ENCODE measurements at regions not wholly inside any gene's neighbourhood (a gene's known extent, or its start where the extent isn't known, plus 50 kb on each side); places are given as distances from the start of the nearest gene placed in this dataset.

GRCh38 chr4:126385954-126386353 is 1071.2 kb downstream of the FAT4 start:
- H3K4me1 ChIP-seq (ENCODE audit: control insufficient read depth, insufficient read depth, low read length): no peaks in the 10 kb centered on the region
- BruUV-seq (replicated peaks): no TSS peak
- H3K4me2 ChIP-seq (ENCODE audit: control insufficient read depth, insufficient read depth): no peak overlapping the region
- no peak overlapping the region for H3K9ac ChIP-seq (ENCODE audit: control insufficient read depth, insufficient read depth, low read length)
- no peaks in the 10 kb centered on the region for H3K36me3 ChIP-seq (ENCODE audit: control insufficient read depth in 2 of 2, insufficient read depth in 2 of 2, low read length in 1 of 2)
- H4K20me1 ChIP-seq (ENCODE audit: control insufficient read depth, insufficient read depth): no peaks in the 10 kb centered on the region
- ChIA-PET SMC1A (ENCODE audit: uncharacterized antibody, unreplicated experiment) (no interaction called here), RAD21 (ENCODE audit: unreplicated experiment) (no interaction called here), CTCF (interaction anchor here (0.8 kb wide), 1 partner anchor 553 kb away, joined by 3 read pairs; no protein-coding TSS in a partner anchor), POLR2A (no interaction called here)
- DNase-seq (ENCODE audit: low read depth, low spot score) (no peak), FAIRE-seq (no peak), ATAC-seq (no peak)
- H3K4me3 ChIP-seq: no peak overlapping the region
- H2AFZ ChIP-seq (ENCODE audit: control insufficient read depth, low read depth, low read length): no peak overlapping the region
- in situ Hi-C loops (cut with MboI) (no loop called here), intact Hi-C loops (cut with micrococcal nuclease; ENCODE audit: unreplicated experiment) (no loop called here)
- H3K9me3 ChIP-seq (replicated peaks; ENCODE audit: control insufficient read depth, insufficient read depth, low read length): no peaks in the 10 kb centered on the region
- H3K79me2 ChIP-seq (ENCODE audit: control insufficient read depth, insufficient read depth, low read length): no peaks in the 10 kb centered on the region
- no peak overlapping the region for H3K27ac ChIP-seq (ENCODE audit: control insufficient read depth, insufficient read depth)
- H3K27me3 ChIP-seq (replicated peaks in 1 of 2; ENCODE audit: control insufficient read depth in 2 of 2, insufficient read depth in 2 of 2, low read length in 1 of 2): no peaks in the 10 kb centered on the region
- TF ChIP-seq ASH2L (IDR thresholded peaks at IDR 0.05; ENCODE audit: borderline replicate concordance, low read depth) (no peak), MTA2 (IDR thresholded peaks at IDR 0.05; ENCODE audit: low read depth) (no peak), NFYA (IDR thresholded peaks at IDR 0.05; ENCODE audit: borderline replicate concordance, low read depth, low read length) (no peak), RCOR1 (conservative IDR thresholded peaks at IDR 0.05; ENCODE audit: low read depth, low read length) (no peak), EP300 (IDR thresholded peaks at IDR 0.05; ENCODE audit: borderline replicate concordance in 1 of 2, control insufficient read depth in 1 of 2, low read depth in 2 of 2, low read length in 2 of 2) (no peak), PRDM15 (CRISPR knock-in tag; IDR thresholded peaks at IDR 0.05) (no peak), CEBPB (IDR thresholded peaks at IDR 0.05; ENCODE audit: borderline replicate concordance in 1 of 2, low read depth in 2 of 2, low read length in 2 of 2) (no peak), NFXL1 (IDR thresholded peaks at IDR 0.05; ENCODE audit: borderline replicate concordance) (no peak), IKZF2 (IDR thresholded peaks at IDR 0.05) (no peak), PML (IDR thresholded peaks at IDR 0.05; ENCODE audit: low read length) (no peak), CBX3 (IDR thresholded peaks at IDR 0.05; ENCODE audit: borderline replicate concordance, low read depth) (no peak), TARDBP (IDR thresholded peaks at IDR 0.05; ENCODE audit: borderline replicate concordance) (no peak), ZNF274 (IDR thresholded peaks at IDR 0.05; ENCODE audit: insufficient read depth, insufficient read length) (no peak), SIX5 (IDR thresholded peaks at IDR 0.05; ENCODE audit: low read depth, low read length, severe bottlenecking) (no peak)
- TF ChIP-seq, protein P1, sequence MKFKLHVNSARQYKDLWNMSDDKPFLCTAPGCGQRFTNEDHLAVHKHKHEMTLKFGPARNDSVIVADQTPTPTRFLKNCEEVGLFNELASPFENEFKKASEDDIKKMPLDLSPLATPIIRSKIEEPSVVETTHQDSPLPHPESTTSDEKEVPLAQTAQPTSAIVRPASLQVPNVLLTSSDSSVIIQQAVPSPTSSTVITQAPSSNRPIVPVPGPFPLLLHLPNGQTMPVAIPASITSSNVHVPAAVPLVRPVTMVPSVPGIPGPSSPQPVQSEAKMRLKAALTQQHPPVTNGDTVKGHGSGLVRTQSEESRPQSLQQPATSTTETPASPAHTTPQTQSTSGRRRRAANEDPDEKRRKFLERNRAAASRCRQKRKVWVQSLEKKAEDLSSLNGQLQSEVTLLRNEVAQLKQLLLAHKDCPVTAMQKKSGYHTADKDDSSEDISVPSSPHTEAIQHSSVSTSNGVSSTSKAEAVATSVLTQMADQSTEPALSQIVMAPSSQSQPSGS (IDR thresholded peaks at IDR 0.05; ENCODE audit: low read length): no peak
- TF ChIP-seq, protein P2, sequence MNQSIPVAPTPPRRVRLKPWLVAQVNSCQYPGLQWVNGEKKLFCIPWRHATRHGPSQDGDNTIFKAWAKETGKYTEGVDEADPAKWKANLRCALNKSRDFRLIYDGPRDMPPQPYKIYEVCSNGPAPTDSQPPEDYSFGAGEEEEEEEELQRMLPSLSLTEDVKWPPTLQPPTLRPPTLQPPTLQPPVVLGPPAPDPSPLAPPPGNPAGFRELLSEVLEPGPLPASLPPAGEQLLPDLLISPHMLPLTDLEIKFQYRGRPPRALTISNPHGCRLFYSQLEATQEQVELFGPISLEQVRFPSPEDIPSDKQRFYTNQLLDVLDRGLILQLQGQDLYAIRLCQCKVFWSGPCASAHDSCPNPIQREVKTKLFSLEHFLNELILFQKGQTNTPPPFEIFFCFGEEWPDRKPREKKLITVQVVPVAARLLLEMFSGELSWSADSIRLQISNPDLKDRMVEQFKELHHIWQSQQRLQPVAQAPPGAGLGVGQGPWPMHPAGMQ (IDR thresholded peaks at IDR 0.05; ENCODE audit: borderline replicate concordance): no peak
- TF ChIP-seq, protein P3, sequence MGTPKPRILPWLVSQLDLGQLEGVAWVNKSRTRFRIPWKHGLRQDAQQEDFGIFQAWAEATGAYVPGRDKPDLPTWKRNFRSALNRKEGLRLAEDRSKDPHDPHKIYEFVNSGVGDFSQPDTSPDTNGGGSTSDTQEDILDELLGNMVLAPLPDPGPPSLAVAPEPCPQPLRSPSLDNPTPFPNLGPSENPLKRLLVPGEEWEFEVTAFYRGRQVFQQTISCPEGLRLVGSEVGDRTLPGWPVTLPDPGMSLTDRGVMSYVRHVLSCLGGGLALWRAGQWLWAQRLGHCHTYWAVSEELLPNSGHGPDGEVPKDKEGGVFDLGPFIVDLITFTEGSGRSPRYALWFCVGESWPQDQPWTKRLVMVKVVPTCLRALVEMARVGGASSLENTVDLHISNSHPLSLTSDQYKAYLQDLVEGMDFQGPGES (IDR thresholded peaks at IDR 0.05): no peak
